ENCODE measurements at regions not wholly inside any gene's neighbourhood (a gene's known extent, or its start where the extent isn't known, plus 50 kb on each side); places are given as distances from the start of the nearest gene placed in this dataset.

GRCh38 chr1:222104097-222104496 is 362.2 kb upstream of the DUSP10 start:
- TF ChIP-seq CTCF (IDR thresholded peaks at IDR 0.05) (no peak), REST (IDR thresholded peaks at IDR 0.05; ENCODE audit: low read depth, low read length) (no peak)
